ENCODE measurements at regions not wholly inside any gene's neighbourhood (a gene's known extent, or its start where the extent isn't known, plus 50 kb on each side); places are given as distances from the start of the nearest gene placed in this dataset.

DNA sequence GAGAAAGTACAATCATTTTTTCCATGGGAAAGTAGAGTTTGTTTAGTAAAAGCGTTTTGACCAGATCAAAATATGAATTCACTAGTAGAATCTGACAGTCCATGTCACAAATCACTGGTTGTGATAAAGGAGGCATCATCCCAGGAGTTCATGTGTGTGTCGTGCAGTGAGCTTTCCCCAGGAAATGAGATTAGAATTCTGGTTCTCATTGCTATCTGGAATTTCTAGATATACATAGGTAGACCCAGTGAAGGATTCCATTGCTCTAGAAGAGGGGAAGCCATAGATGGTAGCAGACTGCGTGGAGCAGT, 206.6 kb downstream of the NCK2 start:
- TF ChIP-seq, protein P1, sequence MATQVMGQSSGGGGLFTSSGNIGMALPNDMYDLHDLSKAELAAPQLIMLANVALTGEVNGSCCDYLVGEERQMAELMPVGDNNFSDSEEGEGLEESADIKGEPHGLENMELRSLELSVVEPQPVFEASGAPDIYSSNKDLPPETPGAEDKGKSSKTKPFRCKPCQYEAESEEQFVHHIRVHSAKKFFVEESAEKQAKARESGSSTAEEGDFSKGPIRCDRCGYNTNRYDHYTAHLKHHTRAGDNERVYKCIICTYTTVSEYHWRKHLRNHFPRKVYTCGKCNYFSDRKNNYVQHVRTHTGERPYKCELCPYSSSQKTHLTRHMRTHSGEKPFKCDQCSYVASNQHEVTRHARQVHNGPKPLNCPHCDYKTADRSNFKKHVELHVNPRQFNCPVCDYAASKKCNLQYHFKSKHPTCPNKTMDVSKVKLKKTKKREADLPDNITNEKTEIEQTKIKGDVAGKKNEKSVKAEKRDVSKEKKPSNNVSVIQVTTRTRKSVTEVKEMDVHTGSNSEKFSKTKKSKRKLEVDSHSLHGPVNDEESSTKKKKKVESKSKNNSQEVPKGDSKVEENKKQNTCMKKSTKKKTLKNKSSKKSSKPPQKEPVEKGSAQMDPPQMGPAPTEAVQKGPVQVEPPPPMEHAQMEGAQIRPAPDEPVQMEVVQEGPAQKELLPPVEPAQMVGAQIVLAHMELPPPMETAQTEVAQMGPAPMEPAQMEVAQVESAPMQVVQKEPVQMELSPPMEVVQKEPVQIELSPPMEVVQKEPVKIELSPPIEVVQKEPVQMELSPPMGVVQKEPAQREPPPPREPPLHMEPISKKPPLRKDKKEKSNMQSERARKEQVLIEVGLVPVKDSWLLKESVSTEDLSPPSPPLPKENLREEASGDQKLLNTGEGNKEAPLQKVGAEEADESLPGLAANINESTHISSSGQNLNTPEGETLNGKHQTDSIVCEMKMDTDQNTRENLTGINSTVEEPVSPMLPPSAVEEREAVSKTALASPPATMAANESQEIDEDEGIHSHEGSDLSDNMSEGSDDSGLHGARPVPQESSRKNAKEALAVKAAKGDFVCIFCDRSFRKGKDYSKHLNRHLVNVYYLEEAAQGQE (IDR thresholded peaks at IDR 0.05) = no peak
- TF ChIP-seq POLR2A (IDR thresholded peaks at IDR 0.05; ENCODE audit: low read length) (no peak), EP300 (IDR thresholded peaks at IDR 0.05) (no peak)
- TF ChIP-seq, protein P2, sequence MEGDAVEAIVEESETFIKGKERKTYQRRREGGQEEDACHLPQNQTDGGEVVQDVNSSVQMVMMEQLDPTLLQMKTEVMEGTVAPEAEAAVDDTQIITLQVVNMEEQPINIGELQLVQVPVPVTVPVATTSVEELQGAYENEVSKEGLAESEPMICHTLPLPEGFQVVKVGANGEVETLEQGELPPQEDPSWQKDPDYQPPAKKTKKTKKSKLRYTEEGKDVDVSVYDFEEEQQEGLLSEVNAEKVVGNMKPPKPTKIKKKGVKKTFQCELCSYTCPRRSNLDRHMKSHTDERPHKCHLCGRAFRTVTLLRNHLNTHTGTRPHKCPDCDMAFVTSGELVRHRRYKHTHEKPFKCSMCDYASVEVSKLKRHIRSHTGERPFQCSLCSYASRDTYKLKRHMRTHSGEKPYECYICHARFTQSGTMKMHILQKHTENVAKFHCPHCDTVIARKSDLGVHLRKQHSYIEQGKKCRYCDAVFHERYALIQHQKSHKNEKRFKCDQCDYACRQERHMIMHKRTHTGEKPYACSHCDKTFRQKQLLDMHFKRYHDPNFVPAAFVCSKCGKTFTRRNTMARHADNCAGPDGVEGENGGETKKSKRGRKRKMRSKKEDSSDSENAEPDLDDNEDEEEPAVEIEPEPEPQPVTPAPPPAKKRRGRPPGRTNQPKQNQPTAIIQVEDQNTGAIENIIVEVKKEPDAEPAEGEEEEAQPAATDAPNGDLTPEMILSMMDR (IDR thresholded peaks at IDR 0.05) = no peak

All from A549 (cell line).